ENCODE measurements at regions not wholly inside any gene's neighbourhood (a gene's known extent, or its start where the extent isn't known, plus 50 kb on each side); places are given as distances from the start of the nearest gene placed in this dataset.

DNA sequence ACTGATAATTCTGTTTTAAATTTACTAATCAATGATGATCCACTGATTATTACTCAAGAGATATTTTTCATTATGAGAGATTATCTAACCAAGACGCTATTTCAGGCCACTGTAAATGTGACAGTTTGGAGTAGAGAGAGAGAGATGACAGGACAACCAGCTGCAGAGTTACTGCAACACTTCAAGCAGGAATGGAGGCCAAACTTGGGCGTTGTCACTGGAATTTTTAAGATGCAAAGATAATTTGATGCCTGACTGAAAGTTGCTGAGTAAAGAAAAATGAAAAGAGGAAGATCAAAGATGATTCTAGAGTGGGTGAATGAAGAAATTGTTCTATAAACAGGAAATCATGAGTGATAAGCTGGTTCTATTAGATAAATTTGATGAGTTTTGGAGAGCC is 1302.1 kb upstream of the TMEFF2 start:
- Histone ChIP-seq H3K27ac (ENCODE audit: low read depth, low read length) (no peak overlapping the region), H3K4me1 (ENCODE audit: control insufficient read depth, insufficient read depth, low read length) (no peaks in the 10 kb centered on the region), H3K27me3 (ENCODE audit: control insufficient read depth, insufficient read depth, low read length) (no peaks in the 10 kb centered on the region), H3K4me3 (ENCODE audit: low read length) (no peak overlapping the region), H3K9ac (ENCODE audit: low read length) (no peak overlapping the region), H3K36me3 (ENCODE audit: control insufficient read depth, insufficient read depth, low read length) (no peaks in the 10 kb centered on the region)

DNA sequence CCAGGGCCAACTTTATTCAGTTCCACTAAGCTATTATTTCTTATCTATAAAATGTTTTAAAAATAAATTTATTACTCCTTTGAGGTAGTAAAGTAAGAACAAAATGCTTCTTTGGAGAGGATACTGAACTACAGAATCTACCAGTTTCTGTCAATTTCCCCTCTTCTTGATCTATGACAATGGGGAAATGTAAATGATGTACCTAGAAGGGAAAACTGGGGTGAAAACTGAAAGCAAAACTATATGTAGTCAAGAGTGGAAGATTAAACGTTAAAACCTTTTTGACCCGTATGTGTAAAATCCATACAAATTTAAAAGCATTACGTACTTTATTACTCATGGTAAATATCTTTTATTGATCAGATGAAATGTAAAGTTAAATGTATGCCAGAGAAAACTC is 1287.8 kb upstream of the TMEFF2 start:
- Histone ChIP-seq H3K27me3 (ENCODE audit: control insufficient read depth, insufficient read depth, low read length) (no peaks in the 10 kb centered on the region), H3K4me1 (ENCODE audit: control insufficient read depth, insufficient read depth, low read length) (no peaks in the 10 kb centered on the region), H3K36me3 (ENCODE audit: control insufficient read depth, insufficient read depth, low read length) (no peaks in the 10 kb centered on the region), H3K27ac (ENCODE audit: low read depth, low read length) (no peak overlapping the region), H3K4me3 (ENCODE audit: low read length) (no peak overlapping the region), H3K9ac (ENCODE audit: low read length) (no peak overlapping the region)

DNA sequence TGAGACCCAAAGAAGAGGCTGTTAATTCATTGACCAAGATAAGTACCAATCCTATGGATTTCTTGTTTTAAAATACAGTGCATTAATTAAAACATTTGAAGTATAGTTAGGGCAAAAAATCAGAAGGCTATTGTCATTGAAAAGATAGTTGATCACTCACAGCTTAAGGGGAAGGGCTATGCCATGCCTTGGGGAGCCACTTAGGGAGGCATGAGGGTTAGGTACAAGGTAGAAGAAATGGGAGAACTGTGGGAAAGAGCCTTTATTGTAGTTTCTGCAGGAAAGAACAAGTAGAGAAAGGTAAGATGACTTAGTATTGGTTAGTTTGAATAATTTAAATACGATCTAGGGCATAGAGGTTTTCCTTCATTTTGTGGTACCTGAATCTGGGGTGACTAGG is 1285.5 kb upstream of the TMEFF2 start:
- Histone ChIP-seq H3K36me3 (ENCODE audit: control insufficient read depth, insufficient read depth, low read length) (no peaks in the 10 kb centered on the region), H3K4me1 (ENCODE audit: control insufficient read depth, insufficient read depth, low read length) (no peaks in the 10 kb centered on the region), H3K27ac (ENCODE audit: low read depth, low read length) (no peak overlapping the region), H3K4me3 (ENCODE audit: low read length) (no peak overlapping the region), H3K9ac (ENCODE audit: low read length) (no peak overlapping the region), H3K27me3 (ENCODE audit: control insufficient read depth, insufficient read depth, low read length) (no peaks in the 10 kb centered on the region)

DNA sequence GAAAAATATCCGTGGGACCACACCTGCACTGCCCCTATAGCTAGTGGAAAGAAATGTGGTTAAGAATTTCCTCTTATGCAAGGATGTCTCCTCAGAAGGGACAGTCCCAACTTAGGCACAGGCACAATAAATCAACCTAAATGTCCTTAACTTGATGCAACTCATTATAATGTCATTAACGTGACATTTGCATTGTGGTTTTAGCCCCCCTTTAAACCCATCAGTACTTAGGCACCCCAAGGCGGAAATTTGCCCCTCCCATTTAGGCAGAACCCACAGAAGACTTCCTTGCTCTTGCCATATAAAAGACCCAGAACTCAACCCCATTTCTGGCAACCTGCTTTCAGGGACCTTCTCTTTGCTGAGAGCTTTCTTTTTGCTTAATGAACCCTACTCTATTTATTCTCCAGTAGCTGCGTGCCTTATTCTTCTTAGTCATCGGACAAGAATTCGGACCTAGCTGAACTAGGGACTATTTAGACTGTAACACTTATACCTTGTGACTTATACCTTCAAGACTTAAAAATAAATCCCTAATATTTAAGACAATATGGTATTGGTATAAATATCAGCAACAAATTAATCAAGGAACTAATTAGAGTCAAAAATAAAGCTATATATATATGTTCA is 1281.6 kb upstream of the TMEFF2 start:
- Histone ChIP-seq H3K27ac (ENCODE audit: low read depth, low read length) (no peak overlapping the region), H3K4me1 (ENCODE audit: control insufficient read depth, insufficient read depth, low read length) (no peaks in the 10 kb centered on the region), H3K9ac (ENCODE audit: low read length) (no peak overlapping the region), H3K36me3 (ENCODE audit: control insufficient read depth, insufficient read depth, low read length) (no peaks in the 10 kb centered on the region), H3K27me3 (ENCODE audit: control insufficient read depth, insufficient read depth, low read length) (no peaks in the 10 kb centered on the region), H3K4me3 (ENCODE audit: low read length) (no peak overlapping the region)

DNA sequence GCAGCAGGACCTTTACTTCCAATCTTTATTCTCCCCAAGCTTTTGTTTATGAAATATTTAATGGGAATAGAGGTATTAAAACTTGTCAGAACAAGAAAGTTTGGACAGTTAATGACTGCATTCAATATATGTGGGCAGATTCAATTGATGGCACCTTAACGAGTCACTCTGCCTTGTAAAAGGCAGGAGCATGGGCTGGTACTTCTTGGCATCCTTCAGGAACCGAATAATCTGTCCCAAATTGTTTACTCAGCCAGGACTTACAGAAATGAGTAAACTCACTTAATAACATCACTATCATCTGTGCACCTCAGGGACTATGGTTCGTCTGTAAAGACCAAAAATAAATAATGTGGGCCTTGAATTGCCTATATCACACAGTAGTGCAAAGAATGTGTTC is 1280.3 kb upstream of the TMEFF2 start:
- Histone ChIP-seq H3K27ac (ENCODE audit: low read depth, low read length) (no peak overlapping the region), H3K36me3 (ENCODE audit: control insufficient read depth, insufficient read depth, low read length) (no peaks in the 10 kb centered on the region), H3K4me1 (ENCODE audit: control insufficient read depth, insufficient read depth, low read length) (no peaks in the 10 kb centered on the region), H3K9ac (ENCODE audit: low read length) (no peak overlapping the region), H3K27me3 (ENCODE audit: control insufficient read depth, insufficient read depth, low read length) (no peaks in the 10 kb centered on the region), H3K4me3 (ENCODE audit: low read length) (no peak overlapping the region)

DNA sequence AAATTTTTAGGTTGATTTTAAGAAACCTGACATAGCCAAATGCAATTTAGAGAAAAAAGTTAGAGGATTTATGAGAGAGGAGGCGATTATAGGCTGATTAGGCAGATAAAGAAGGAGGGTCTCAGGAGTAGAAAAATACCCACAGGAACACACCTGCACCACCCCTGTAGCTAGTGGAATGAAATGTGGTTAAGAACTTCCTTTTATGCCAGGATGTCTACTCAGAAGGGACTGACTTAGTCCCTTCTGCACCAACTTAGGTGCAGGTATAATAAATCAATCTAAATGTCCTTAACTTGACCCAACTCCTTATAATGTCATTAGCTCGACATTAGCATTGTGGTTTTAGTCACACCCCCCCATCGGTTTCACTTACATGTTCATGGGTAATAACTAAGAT is 1274.5 kb upstream of the TMEFF2 start:
- H3K4me3 ChIP-seq (ENCODE audit: low read length): no peak overlapping the region
- no peak overlapping the region for H3K9ac ChIP-seq (ENCODE audit: low read length)
- H3K27ac ChIP-seq (ENCODE audit: low read depth, low read length): no peak overlapping the region
- H3K4me1 ChIP-seq (ENCODE audit: control insufficient read depth, insufficient read depth, low read length): no peaks in the 10 kb centered on the region
- H3K36me3 ChIP-seq (ENCODE audit: control insufficient read depth, insufficient read depth, low read length): no peaks in the 10 kb centered on the region
- no peaks in the 10 kb centered on the region for H3K27me3 ChIP-seq (ENCODE audit: control insufficient read depth, insufficient read depth, low read length)

DNA sequence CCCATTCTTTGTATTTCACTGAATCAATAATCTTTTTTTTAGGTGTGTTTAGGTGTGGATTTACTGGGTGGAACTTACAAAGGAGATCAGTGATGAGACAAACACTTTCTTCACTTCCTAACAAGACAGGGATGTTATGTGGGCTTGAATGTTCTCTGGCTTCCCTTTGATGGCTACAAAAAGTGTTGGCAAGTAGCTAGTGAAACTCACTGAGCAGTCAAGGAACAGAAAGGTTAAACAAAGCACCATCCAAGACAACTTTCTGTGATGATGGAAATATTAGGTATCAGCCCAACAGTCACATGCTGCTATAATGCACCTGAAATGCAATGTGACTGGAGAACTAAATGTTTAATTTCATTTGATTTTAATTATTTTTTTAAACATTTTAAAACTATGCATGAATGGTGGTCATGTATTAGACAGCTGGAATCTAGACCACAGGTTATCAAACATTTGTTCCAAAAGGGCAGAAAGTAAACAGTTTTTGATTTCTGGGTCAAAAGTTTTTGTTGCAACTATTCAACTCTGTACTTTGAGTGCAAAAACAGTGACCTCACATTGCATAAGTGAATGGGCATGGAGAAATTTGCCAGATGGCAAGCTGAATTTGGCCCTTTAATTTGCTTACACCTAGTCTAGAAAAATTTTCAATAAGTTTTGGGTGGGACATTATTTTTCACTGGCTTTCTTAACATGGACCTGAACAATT is 1272.7 kb upstream of the TMEFF2 start:
- no peaks in the 10 kb centered on the region for H3K4me1 ChIP-seq (ENCODE audit: control insufficient read depth, insufficient read depth, low read length)
- no peak overlapping the region for H3K27ac ChIP-seq (ENCODE audit: low read depth, low read length)
- no peaks in the 10 kb centered on the region for H3K36me3 ChIP-seq (ENCODE audit: control insufficient read depth, insufficient read depth, low read length)
- H3K9ac ChIP-seq (ENCODE audit: low read length): no peak overlapping the region
- no peaks in the 10 kb centered on the region for H3K27me3 ChIP-seq (ENCODE audit: control insufficient read depth, insufficient read depth, low read length)
- no peak overlapping the region for H3K4me3 ChIP-seq (ENCODE audit: low read length)

DNA sequence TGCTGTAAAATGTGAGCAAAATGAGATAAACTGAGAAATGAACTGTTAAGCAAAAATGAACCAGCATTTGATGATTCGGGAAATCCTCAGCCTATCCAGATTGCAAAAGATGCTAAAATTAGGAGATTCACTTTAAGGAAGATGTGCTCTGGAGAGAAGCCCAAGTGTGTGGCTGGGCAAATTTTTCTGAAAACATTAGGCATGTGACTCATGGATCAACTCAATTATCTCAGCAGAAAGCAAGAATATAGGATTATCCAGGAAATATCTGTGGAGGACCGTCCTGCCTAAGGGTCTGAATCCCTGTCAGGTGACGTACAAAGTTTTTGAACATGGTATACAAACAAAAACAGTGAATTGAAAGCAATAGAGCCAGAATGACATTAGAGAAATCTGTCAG is 1268.3 kb upstream of the TMEFF2 start:
- no peak overlapping the region for H3K27ac ChIP-seq (ENCODE audit: low read depth, low read length)
- no peak overlapping the region for H3K9ac ChIP-seq (ENCODE audit: low read length)
- no peaks in the 10 kb centered on the region for H3K36me3 ChIP-seq (ENCODE audit: control insufficient read depth, insufficient read depth, low read length)
- no peaks in the 10 kb centered on the region for H3K27me3 ChIP-seq (ENCODE audit: control insufficient read depth, insufficient read depth, low read length)
- H3K4me1 ChIP-seq (ENCODE audit: control insufficient read depth, insufficient read depth, low read length): no peaks in the 10 kb centered on the region
- H3K4me3 ChIP-seq (ENCODE audit: low read length): no peak overlapping the region

DNA sequence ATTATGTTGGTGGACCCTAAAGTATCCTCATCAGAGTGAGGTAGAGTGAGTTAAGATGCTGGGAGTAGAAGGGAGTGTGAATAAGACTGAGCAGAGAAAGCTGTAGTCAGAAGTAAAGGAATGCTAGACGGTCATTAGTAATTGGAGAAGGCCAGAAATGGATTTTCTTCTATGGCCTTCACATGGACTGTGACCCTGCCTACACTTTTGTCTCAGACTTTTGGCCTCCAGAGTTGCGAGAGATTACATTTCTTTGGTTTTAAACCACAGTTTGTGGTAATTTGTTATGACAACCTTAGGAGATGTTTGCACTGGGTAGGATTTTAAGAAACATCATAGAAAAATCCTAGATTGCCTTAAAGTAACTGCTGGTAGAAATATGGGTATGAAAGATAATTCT is 1267.7 kb upstream of the TMEFF2 start:
- H3K27me3 ChIP-seq (ENCODE audit: control insufficient read depth, insufficient read depth, low read length): no peaks in the 10 kb centered on the region
- H3K9ac ChIP-seq (ENCODE audit: low read length): no peak overlapping the region
- no peaks in the 10 kb centered on the region for H3K36me3 ChIP-seq (ENCODE audit: control insufficient read depth, insufficient read depth, low read length)
- H3K4me1 ChIP-seq (ENCODE audit: control insufficient read depth, insufficient read depth, low read length): no peaks in the 10 kb centered on the region
- no peak overlapping the region for H3K27ac ChIP-seq (ENCODE audit: low read depth, low read length)
- H3K4me3 ChIP-seq (ENCODE audit: low read length): no peak overlapping the region

DNA sequence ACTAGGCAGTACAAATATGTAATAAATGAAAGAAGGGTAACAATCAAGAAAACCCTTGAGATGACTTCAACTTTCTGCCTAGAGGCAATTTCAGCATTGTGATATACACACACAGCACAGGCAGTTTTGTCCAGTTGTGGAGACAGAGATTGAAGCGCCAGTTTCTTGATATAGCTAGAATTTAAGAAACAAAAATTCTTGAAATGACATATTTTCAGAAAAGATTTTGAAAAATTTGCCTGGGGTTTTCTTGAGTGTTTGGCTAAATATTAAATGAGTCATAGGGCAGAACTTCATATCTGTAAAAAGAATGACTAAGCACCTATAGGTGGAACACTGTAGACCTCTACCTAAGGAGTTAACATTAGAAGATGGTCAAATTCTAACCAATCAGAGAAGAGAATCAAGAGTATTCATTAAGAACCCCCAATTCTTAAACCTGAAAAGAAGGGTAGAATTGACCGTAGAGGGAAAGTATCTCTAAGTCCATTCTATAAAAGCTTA is 1266.8 kb upstream of the TMEFF2 start:
- Histone ChIP-seq H3K9ac (ENCODE audit: low read length) (no peak overlapping the region), H3K4me1 (ENCODE audit: control insufficient read depth, insufficient read depth, low read length) (no peaks in the 10 kb centered on the region), H3K36me3 (ENCODE audit: control insufficient read depth, insufficient read depth, low read length) (no peaks in the 10 kb centered on the region), H3K4me3 (ENCODE audit: low read length) (no peak overlapping the region), H3K27ac (ENCODE audit: low read depth, low read length) (no peak overlapping the region), H3K27me3 (ENCODE audit: control insufficient read depth, insufficient read depth, low read length) (no peaks in the 10 kb centered on the region)

DNA sequence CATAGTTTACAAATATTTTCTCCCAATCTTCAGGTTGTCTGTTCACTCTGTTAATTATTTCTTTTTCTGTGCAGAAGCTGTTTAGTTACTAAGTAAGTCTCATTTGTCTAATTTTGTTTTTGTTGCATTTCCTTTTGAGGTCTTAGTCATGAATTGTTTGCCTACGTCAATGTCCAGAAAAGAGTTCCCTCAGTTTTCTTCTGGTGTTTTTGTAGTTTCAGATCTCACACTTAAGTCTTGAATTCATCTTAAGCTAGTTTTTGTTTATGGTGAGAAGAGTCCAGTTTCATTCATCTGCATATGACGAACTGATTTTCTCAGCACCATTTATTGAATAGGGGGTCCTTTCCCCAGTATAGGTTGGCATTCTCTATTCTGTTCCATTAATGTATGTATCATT is 1252.2 kb upstream of the TMEFF2 start:
- Histone ChIP-seq H3K4me3 (ENCODE audit: low read length) (no peak overlapping the region), H3K9ac (ENCODE audit: low read length) (no peak overlapping the region), H3K36me3 (ENCODE audit: control insufficient read depth, insufficient read depth, low read length) (no peaks in the 10 kb centered on the region), H3K27me3 (ENCODE audit: control insufficient read depth, insufficient read depth, low read length) (no peaks in the 10 kb centered on the region), H3K4me1 (ENCODE audit: control insufficient read depth, insufficient read depth, low read length) (no peaks in the 10 kb centered on the region), H3K27ac (ENCODE audit: low read depth, low read length) (no peak overlapping the region)

DNA sequence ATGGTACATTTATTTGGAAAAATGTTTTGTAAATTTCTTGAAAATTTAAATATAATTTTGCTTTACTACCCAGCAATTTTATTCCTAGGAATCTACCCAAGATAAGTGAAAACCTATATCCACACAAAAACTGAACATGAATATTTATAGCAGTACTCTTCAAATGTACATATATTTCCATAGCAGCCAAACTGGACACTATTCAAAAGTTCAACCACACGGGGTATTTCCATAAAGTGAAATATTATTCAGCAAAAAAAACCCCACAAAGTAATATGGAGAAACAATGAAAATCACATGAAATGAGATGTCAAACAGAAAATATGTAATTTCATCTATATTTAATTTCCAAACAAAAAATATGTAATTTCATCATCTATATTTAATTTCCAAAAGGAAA is 1247.6 kb upstream of the TMEFF2 start:
- Histone ChIP-seq H3K9ac (ENCODE audit: low read length) (no peak overlapping the region), H3K4me1 (ENCODE audit: control insufficient read depth, insufficient read depth, low read length) (no peaks in the 10 kb centered on the region), H3K27me3 (ENCODE audit: control insufficient read depth, insufficient read depth, low read length) (no peaks in the 10 kb centered on the region), H3K4me3 (ENCODE audit: low read length) (no peak overlapping the region), H3K36me3 (ENCODE audit: control insufficient read depth, insufficient read depth, low read length) (no peaks in the 10 kb centered on the region), H3K27ac (ENCODE audit: low read depth, low read length) (no peak overlapping the region)

DNA sequence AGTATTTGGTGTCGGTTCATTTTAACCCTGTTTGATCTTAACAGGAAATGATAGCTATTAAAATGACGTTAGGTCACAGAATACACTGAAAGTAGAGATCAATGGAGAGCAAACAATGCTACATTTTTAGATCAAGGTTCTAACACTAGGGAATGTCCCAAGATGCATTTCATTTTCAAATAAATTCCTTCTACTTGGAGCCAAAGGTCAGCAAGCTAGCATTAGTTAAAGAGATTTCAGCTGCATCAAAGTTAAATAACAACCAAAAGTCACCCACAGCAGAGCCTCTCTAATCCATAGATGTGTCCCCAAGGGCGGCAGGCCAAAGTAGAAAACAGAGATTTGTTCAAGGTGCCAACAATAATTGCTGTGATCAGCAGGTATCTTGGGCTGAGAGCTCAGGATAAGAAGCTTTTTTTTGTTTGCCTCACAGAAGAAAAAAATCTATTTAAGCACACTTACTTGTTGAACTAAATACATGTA is 1233.6 kb upstream of the TMEFF2 start:
- Histone ChIP-seq H3K27ac (ENCODE audit: low read depth, low read length) (no peak overlapping the region), H3K4me3 (ENCODE audit: low read length) (no peak overlapping the region), H3K36me3 (ENCODE audit: control insufficient read depth, insufficient read depth, low read length) (no peaks in the 10 kb centered on the region), H3K27me3 (ENCODE audit: control insufficient read depth, insufficient read depth, low read length) (no peaks in the 10 kb centered on the region), H3K4me1 (ENCODE audit: control insufficient read depth, insufficient read depth, low read length) (no peaks in the 10 kb centered on the region), H3K9ac (ENCODE audit: low read length) (no peak overlapping the region)
